ENCODE measurements at regions not wholly inside any gene's neighbourhood (a gene's known extent, or its start where the extent isn't known, plus 50 kb on each side); places are given as distances from the start of the nearest gene placed in this dataset.
A peak's percentile ranks its signal among the peaks of the same experiment; 100 is the strongest.

GRCh38 chr11:76298255-76298654, 82.7 kb downstream of the THAP12 start:
- no peak for DNase-seq

GRCh38 chr11:76296731-76297542, 84.0 kb downstream of the THAP12 start:
- DNase-seq = no peak

GRCh38 chr11:76293189-76293631, 86.9 kb upstream of the WNT11 start:
- peak; percentile 19 for DNase-seq

- no peak for DNase-seq
Measured at GRCh38 chr11:76292583-76293188, 86.4 kb upstream of the WNT11 start.

DNA sequence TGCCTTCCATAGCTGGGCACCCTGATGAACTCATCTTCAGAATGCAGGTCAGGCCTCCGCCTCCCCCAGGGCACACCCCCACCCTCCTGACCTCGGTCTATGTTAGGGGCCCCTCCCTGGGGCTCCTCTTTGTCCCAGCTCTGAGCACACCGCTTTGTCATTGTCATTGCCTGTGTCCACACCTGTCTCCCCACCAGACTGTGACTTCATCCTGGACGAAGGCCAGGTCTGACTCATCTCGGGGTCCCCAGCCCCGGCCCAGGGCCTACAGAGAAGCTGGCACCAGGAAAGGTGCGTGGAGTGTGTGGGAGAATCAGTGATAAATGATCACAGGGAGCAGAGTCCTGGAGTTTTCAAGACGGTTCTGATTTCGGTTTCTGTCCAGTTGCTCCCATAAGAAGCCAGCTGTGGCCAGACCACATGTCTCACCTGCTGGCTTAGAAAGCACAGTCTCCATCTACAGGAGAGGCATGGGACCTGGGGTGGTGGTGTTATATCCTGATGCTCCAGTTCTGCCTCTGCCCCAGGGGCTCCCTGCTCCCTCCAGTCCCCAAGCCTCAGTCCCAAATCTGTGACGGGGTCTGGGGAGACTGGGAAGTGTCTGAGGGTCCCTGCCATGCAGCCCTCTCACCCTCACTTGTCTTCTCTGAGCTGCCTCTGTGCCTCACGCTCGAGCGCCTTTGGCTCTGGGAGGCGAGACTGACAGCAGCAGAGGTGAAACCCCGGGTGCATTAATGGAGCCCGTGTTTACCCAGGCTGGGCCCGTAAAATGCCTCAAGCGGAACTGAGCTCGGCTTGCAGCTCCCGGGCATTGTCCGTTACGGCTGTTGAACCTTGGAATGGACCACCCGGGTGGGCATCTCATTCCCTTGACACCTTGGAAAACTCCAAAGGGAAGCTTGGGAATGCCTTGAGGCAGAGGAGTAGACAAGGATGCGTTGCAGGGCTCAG, 85.5 kb upstream of the WNT11 start:
- no peak for DNase-seq

GRCh38 chr11:76288166-76288980, 82.1 kb upstream of the WNT11 start:
- DNase-seq = no peak

GRCh38 chr11:76287227-76287626, 80.9 kb upstream of the WNT11 start:
- DNase-seq = no peak

DNA sequence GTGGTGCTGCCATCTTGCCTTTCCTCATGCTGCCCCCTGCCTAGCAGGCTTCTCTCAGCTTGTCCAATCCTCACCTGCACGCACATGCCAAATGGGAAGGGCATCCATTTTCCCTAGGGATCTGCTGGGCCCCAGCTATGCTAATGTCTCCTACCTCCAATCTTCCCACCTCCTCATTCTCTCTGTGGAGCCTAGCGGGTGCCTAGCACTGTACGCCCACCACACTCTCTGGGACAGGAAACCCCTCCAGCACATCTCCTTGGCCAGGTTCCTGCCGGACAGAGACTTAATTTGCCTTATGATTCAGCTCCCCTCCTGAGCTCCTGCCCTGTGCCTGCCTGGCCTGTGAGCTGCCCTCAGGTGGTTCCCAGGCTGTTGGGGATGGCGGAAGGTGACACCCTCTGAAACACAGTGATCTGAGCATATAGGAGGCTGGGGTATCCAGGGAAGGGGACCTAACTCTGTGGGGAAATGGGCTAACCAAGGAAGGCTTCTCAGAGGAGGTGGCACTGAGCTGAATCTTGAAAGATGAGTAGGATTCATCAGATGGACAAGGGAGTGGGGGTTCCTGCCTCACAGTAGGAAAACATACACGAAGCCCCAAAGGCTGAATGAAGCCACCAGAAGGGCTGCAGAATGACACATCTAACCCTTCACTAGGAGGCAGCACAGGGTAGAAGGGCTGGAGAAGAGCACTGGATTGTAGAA, 79.2 kb upstream of the WNT11 start:
- no peak for DNase-seq

DNA sequence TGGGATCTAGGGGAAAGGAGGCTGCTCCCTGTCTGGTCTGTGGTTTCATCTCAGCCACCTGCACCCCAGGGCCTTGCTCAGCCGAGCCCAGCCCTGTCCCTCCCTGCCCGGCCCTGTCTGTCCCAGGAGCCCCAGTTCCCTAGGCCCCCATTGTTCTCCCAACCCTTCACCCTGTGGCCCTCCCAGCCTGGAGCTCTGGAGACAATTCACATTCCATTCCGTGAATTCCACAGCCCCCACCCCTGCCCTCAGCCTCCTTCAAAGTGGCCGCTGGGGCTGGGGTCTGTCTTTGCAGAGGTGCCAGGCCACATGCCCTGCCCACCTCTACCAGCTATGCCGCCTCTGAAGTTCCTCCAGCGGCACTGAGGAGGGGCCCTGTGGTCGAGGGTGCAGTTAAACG, 77.9 kb upstream of the WNT11 start:
- DNase-seq = no peak

- no peak for DNase-seq
Measured at GRCh38 chr11:76282811-76283595, 76.7 kb upstream of the WNT11 start.

DNA sequence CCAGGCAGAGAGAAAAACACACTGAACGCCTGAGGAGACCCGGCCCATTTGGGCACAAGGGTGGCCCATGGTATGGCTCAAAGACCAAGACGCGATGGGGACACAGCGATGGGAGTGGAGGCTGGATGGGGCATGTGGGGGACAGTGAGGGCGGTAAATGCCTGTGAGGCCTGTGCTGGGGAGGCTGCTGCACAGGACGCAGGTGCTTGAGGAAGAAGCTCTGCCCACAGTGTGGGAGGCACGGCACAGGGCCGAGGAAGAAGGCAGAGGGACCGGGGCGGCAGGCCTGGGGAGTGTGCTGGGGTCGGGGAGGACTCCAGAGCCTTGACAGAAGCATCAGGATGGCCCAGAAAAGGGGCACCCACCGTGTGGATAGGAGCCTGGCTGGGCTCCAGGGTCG, 75.9 kb upstream of the WNT11 start:
- no peak for DNase-seq

- no peak for DNase-seq
Measured at GRCh38 chr11:76281558-76281906, 75.2 kb upstream of the WNT11 start.

DNA sequence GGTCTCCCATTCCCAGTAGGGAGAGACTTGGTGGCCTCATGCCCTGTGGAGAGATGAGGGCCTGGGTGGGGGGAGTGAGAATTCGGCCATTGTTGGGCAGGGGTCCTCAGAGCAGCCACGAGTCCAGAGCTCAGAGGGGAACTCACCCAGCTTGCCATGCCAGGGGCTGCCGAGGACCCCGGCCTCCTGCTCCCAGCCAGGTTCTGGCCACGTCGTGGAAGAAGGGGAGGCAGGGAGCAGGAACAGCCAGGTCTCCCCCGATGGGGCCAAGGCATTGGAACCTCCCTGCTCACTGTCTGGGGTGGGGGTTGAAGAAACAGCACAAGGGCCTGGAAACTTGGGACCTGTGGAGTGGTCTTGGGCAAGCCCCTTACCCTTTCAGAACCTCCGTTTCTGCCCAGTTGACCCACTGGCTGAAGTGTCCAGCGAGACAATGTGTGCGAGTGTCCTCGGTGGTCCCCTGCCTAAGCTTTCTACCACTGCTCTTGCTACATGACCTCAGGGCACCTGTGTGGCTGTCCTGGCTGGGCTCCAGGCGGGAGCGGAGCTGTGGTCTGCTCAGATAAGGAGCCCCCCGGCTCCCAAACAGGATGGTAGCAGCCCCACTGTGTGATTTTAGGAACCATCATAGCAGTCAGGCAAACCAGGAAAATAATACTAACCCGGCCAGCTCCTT, 74.7 kb upstream of the WNT11 start:
- no peak for DNase-seq

- DNase-seq = no peak
Measured at GRCh38 chr11:76280151-76280881, 74.0 kb upstream of the WNT11 start.

DNA sequence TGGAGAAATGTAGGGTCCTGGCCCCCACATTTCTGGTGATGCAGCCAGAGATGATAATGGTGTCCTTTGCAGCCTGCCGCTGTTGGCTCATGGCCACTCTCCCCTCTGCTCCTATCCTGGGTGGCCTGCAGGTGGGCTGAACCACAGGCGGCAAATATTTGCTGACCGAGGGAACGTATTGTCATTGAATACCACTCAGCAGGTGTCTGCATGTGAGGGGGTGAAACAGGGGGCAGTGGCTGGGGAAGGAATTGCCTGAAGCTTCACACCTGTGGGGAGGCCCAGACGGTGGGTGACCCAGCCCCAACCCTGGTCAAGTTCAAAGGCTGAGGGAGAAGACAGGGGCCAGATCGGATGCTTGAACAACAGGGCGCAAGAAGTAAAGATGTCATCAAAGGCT, 73.3 kb upstream of the WNT11 start:
- no peak for DNase-seq

DNA sequence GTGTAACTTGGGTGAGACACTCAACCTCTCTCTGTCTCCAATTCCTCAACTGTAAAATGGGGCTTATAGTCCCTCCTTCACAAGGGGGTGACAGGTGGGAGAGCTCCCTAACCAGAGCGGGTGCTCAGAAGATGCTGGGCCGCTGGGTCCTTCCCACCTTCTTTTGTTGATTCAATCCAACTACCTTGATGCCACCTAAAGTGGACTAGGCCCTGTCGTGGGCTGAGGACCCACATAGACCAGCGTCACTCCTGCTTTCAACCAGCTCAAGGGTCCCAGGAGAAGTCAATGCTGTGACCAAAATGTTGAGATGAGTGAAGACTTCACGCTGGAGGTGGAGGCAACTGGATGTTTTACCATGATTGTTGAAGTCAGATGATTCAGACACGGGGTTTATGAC, 72.7 kb upstream of the WNT11 start:
- DNase-seq = no peak

DNA sequence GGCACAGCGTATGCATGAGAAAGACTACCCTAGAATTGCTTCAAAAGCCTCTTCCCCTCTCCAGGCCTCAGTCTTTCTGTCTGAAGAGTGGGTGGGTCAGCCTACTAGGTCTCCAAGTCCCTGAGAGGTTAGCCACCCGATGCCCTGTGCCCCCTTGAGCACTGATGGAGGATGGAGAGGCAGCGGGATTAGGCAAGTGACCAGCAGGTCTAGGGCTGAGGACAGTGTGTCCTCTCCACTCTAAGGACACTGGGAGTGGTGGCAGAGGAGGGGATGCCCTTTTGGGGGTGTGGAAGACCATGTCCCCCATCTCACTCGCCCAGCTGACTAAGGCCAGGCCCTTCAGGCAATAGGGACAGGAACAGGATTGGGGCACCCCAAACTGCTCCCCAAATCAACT, 72.2 kb upstream of the WNT11 start:
- no peak for DNase-seq

- no peak for DNase-seq
Measured at GRCh38 chr11:76277298-76278175, 71.2 kb upstream of the WNT11 start.

GRCh38 chr11:76276781-76277155, 70.5 kb upstream of the WNT11 start:
- no peak for DNase-seq

Measured in stimulated activated naive CD4-positive, alpha-beta T cell treated with Interleukin-2 at 50 U/mL for 16 hours (primary cell).